CD14-positive monocyte (primary cell): ENCODE measurements at regions not wholly inside any gene's neighbourhood (a gene's known extent, or its start where the extent isn't known, plus 50 kb on each side); places are given as distances from the start of the nearest gene placed in this dataset.

Experiments
- DNase-seq, 3 donors: peaks; one replicate each; pipeline ENCODE4 v3.0.0-alpha.2; 2011 to 2022
- H2AFZ ChIP-seq: 2 replicates; pipeline ENCODE4 v1.6.0; 2012; ENCODE audit warnings: mild to moderate bottlenecking, low read depth, low read length, inconsistent platforms; ENCODE audit not compliant: insufficient read depth, poor library complexity, severe bottlenecking
- H3K27ac ChIP-seq, 2 donors: 1 replicate in 1 of 2; 2 replicates in 1 of 2; pipeline ENCODE4 v1.5.1; 2012 to 2013; ENCODE audit warnings: low read length in 2 of 2, control low read depth in 1 of 2, inconsistent platforms in 1 of 2, low read depth in 1 of 2, mild to moderate bottlenecking in 1 of 2
- H3K27me3 ChIP-seq, 2 donors: one replicate each; pipeline versions ENCODE4 v1.6.0 to v1.6.1; 2011 to 2013; ENCODE audit warnings: low read length in 2 of 2; ENCODE audit not compliant: control insufficient read depth in 2 of 2, insufficient read depth in 2 of 2
- H3K36me3 ChIP-seq, 2 donors: replicated peaks in 1 of 2; 1 replicate in 1 of 2; 2 replicates in 1 of 2; pipeline versions ENCODE4 v1.5.1 to v1.6.1; 2012 to 2013; ENCODE audit warnings: low read length in 2 of 2, control low read depth in 1 of 2, inconsistent platforms in 1 of 2, mild to moderate bottlenecking in 1 of 2; ENCODE audit not compliant: insufficient read depth in 2 of 2, control insufficient read depth in 1 of 2
- H3K4me1 ChIP-seq, 2 donors: 1 replicate in 1 of 2; 2 replicates in 1 of 2; pipeline versions ENCODE4 v1.5.1 to v1.6.1; 2012 to 2013; ENCODE audit warnings: low read length in 2 of 2, control low read depth in 1 of 2, inconsistent platforms in 1 of 2, mild to moderate bottlenecking in 1 of 2, moderate library complexity in 1 of 2; ENCODE audit not compliant: insufficient read depth in 2 of 2, control insufficient read depth in 1 of 2
- H3K4me2 ChIP-seq: replicated peaks from 2 replicates; pipeline ENCODE3; 2012; ENCODE audit warnings: low read length, moderate library complexity, mild to moderate bottlenecking; ENCODE audit not compliant: poor library complexity, severe bottlenecking; ENCODE audit errors: extremely low read depth
- H3K4me3 ChIP-seq, 3 experiments: fragments of 200-600 bp in 1 of 3; sonication (generic) in 1 of 3; replicated peaks in 1 of 3; 1 replicate in 2 of 3; 2 replicates in 1 of 3; pipeline ENCODE4 v1.5.1; 2011 to 2013; ENCODE audit warnings: low read length in 3 of 3, mild to moderate bottlenecking in 3 of 3, control low read depth in 2 of 3, low read depth in 2 of 3, inconsistent platforms in 1 of 3, moderate library complexity in 1 of 3
- H3K79me2 ChIP-seq: 2 replicates; pipeline ENCODE4 v1.6.0; 2012; ENCODE audit warnings: mild to moderate bottlenecking, control low read depth, inconsistent platforms, low read length, moderate library complexity; ENCODE audit not compliant: insufficient read depth
- H3K9ac ChIP-seq: 2 replicates; pipeline ENCODE4 v1.6.0; 2017; ENCODE audit warnings: low read length, mild to moderate bottlenecking; ENCODE audit not compliant: insufficient read depth, poor library complexity, severe bottlenecking
- H3K9me3 ChIP-seq, 2 donors: replicated peaks in 1 of 2; 1 replicate in 1 of 2; 2 replicates in 1 of 2; pipeline versions ENCODE4 v1.5.1 to v1.6.1; 2012 to 2013; ENCODE audit warnings: low read length in 2 of 2, control low read depth in 1 of 2; ENCODE audit not compliant: control insufficient read depth in 1 of 2, insufficient read depth in 1 of 2
- H4K20me1 ChIP-seq: 2 replicates; pipeline ENCODE4 v1.6.0; 2012; ENCODE audit warnings: mild to moderate bottlenecking, low read length, control low read depth, moderate library complexity; ENCODE audit not compliant: insufficient read depth
- H3K27ac Mint-ChIP-seq, 7 donors: one replicate each; pipeline ENCODE4 v1.8.0; 2020; ENCODE audit warnings: mild to moderate bottlenecking in 7 of 7, mixed read lengths in 7 of 7, moderate library complexity in 6 of 7, inconsistent platforms in 2 of 7
- H3K27me3 Mint-ChIP-seq, 3 donors: one replicate each; pipeline ENCODE4 v1.8.0; 2021 to 2022; ENCODE audit warnings: low read depth in 3 of 3, mild to moderate bottlenecking in 3 of 3, mixed read lengths in 3 of 3, moderate library complexity in 3 of 3, inconsistent platforms in 1 of 3
- H3K36me3 Mint-ChIP-seq, 2 donors: one replicate each; pipeline ENCODE4 v1.8.0; 2020; ENCODE audit warnings: mixed read lengths in 2 of 2, inconsistent platforms in 1 of 2, mild to moderate bottlenecking in 1 of 2
- H3K4me1 Mint-ChIP-seq: one replicate; pipeline ENCODE4 v1.8.0; 2020; ENCODE audit warnings: mild to moderate bottlenecking, mixed read lengths
- H3K4me3 Mint-ChIP-seq, 2 donors: one replicate each; pipeline ENCODE4 v1.8.0; 2020; ENCODE audit warnings: mild to moderate bottlenecking in 2 of 2, mixed read lengths in 2 of 2, moderate library complexity in 1 of 2
- H3K9me3 Mint-ChIP-seq, 7 donors: one replicate each; pipeline ENCODE4 v1.8.0; 2020 to 2022; ENCODE audit warnings: mixed read lengths in 7 of 7, mild to moderate bottlenecking in 6 of 7, moderate library complexity in 6 of 7, inconsistent platforms in 2 of 7
- WGBS: methylation state at CpG from one replicate; pipeline ENCODE4 v1.1.5; 2013; ENCODE audit warnings: missing lambda C conversion rate; ENCODE audit not compliant: insufficient coverage; 5-methylcytosine and 5-hydroxymethylcytosine counted together
- intact Hi-C, 2 donors: fragments of 100-400 bp; cut with micrococcal nuclease; formaldehyde crosslinking; loops; one replicate each; pipeline versions ENCODE4 v1.15.0 to v1.15.1; 2023
- TF ChIP-seq, protein P1 (sequence below): fragments of 200-600 bp; IDR thresholded peaks from one replicate; pipeline ENCODE4 v1.8.0; 2022; ENCODE audit warnings: antibody characterized with exemption, mild to moderate bottlenecking

DNA sequence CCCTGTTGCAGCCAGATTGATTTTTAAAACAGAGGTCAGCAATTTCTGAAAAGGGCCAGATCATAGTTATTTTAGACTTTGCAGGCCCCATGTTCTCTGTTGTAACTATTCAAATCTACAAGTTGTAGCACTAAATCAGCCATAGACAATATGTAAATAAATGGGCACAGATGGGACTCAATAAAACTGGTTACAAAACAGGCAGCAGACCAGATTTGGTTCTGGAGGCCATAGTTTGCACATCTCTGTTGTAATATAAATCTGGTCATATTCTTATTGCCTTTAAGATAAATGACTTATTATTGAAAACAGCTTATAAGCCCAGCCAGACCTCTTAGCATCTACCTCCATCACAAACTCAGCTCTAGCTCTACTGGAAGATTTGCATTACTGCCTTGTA lies 114.0 kb upstream of the ARG1 start:
- Histone ChIP-seq H2AFZ (no peak overlapping the region), H3K9ac (no peak overlapping the region), H3K36me3 (no peaks in the 10 kb centered on the region), H3K4me2 (no peak overlapping the region), H3K4me3 (no peak overlapping the region), H3K79me2 (no peaks in the 10 kb centered on the region), H3K4me1 (no peaks in the 10 kb centered on the region), H3K27me3 (no peaks in the 10 kb centered on the region), H3K9me3 (no peaks in the 10 kb centered on the region), H4K20me1 (no peaks in the 10 kb centered on the region), H3K27ac (no peak overlapping the region)
- Mint-ChIP-seq H3K4me1 (no peaks in the 10 kb centered on the region), H3K27me3 (peaks cover 0 to 2% (median 0%) of the 10 kb centered on the region in 3 donors), H3K27ac (no peak overlapping the region), H3K9me3 (peaks cover 0 to 2% (median 0%) of the 10 kb centered on the region in 7 donors), H3K36me3 (no peaks in the 10 kb centered on the region), H3K4me3 (no peak overlapping the region)
- no peak for DNase-seq
- intact Hi-C loops, result no loop called here
- TF ChIP-seq, protein P1, sequence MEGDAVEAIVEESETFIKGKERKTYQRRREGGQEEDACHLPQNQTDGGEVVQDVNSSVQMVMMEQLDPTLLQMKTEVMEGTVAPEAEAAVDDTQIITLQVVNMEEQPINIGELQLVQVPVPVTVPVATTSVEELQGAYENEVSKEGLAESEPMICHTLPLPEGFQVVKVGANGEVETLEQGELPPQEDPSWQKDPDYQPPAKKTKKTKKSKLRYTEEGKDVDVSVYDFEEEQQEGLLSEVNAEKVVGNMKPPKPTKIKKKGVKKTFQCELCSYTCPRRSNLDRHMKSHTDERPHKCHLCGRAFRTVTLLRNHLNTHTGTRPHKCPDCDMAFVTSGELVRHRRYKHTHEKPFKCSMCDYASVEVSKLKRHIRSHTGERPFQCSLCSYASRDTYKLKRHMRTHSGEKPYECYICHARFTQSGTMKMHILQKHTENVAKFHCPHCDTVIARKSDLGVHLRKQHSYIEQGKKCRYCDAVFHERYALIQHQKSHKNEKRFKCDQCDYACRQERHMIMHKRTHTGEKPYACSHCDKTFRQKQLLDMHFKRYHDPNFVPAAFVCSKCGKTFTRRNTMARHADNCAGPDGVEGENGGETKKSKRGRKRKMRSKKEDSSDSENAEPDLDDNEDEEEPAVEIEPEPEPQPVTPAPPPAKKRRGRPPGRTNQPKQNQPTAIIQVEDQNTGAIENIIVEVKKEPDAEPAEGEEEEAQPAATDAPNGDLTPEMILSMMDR, result no peak

DNA sequence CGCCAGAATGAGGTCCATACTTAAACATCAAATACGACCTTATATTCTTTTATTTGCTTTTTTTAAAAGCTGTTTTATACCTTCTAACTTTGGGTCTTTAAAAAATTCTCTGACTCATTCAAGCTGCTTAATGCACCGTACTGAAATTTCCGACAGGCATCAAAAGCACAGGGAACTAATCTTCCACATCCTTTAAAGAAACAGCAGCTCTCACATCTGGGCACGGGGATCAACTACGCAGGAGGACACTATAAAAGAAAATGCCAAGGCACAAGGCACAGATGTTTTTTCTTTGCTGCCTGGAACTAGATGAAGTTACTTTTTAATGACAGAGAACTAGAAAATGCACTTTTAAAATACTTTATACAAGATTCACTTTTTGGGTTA lies 112.4 kb upstream of the ARG1 start:
- peaks cover 0 to 2% (median 0%) of the 10 kb centered on the region in 7 donors for H3K9me3 Mint-ChIP-seq
- no peaks in the 10 kb centered on the region for H3K79me2 ChIP-seq
- H3K4me1 ChIP-seq, result no peaks in the 10 kb centered on the region
- H3K27ac Mint-ChIP-seq, result no peak overlapping the region
- no peak overlapping the region for H2AFZ ChIP-seq
- no peak overlapping the region for H3K27ac ChIP-seq
- H3K4me3 Mint-ChIP-seq, result no peak overlapping the region
- no peaks in the 10 kb centered on the region for H3K4me1 Mint-ChIP-seq
- H3K4me2 ChIP-seq, result no peak overlapping the region
- H3K9me3 ChIP-seq, result no peaks in the 10 kb centered on the region
- no peak overlapping the region for H3K4me3 ChIP-seq
- TF ChIP-seq, protein P1, result no peak
- H3K36me3 Mint-ChIP-seq, result no peaks in the 10 kb centered on the region
- H4K20me1 ChIP-seq, result no peaks in the 10 kb centered on the region
- H3K27me3 ChIP-seq, result no peaks in the 10 kb centered on the region
- no peaks in the 10 kb centered on the region for H3K36me3 ChIP-seq
- intact Hi-C loops, result no loop called here
- no peak overlapping the region for H3K9ac ChIP-seq
- DNase-seq, result no peak
- 42% methylated on average over 2 of the region's 6 CpGs for WGBS
- peaks cover 0 to 2% (median 0%) of the 10 kb centered on the region in 3 donors for H3K27me3 Mint-ChIP-seq
